WERI-Rb-1 (cell line): ENCODE measurements at regions not wholly inside any gene's neighbourhood (a gene's known extent, or its start where the extent isn't known, plus 50 kb on each side); places are given as distances from the start of the nearest gene placed in this dataset.

ENCODE experiments used
- DNase-seq: peaks from one replicate; pipeline ENCODE4 v3.0.0-alpha.2; 2020
- H3K27ac ChIP-seq: fragments of 250-450 bp; sonication (Bioruptor Pico); 2 replicates; pipeline ENCODE4 v1.5.1; 2020; ENCODE audit warnings: mild to moderate bottlenecking, moderate library complexity
- H3K27me3 ChIP-seq: fragments of 250-450 bp; sonication (Bioruptor Pico); 2 replicates; pipeline ENCODE4 v1.5.1; 2021; ENCODE audit warnings: mild to moderate bottlenecking, low read depth, moderate library complexity; ENCODE audit not compliant: insufficient read depth, severe bottlenecking
- H3K36me3 ChIP-seq: fragments of 250-450 bp; sonication (Bioruptor Pico); 2 replicates; pipeline ENCODE4 v1.5.1; 2020; ENCODE audit warnings: mild to moderate bottlenecking, moderate library complexity
- H3K4me3 ChIP-seq: 2 replicates; pipeline ENCODE4 v1.5.1; 2011; ENCODE audit warnings: low read depth, mild to moderate bottlenecking, control low read depth, low read length
- H3K9me3 ChIP-seq: fragments of 250-450 bp; sonication (Bioruptor Pico); 2 replicates; pipeline ENCODE4 v1.5.1; 2021; ENCODE audit warnings: mild to moderate bottlenecking, moderate library complexity; ENCODE audit not compliant: severe bottlenecking
- CTCF ChIP-seq: IDR thresholded peaks from 2 replicates; pipeline ENCODE4 v1.5.1; 2011; ENCODE audit warnings: low read depth, mild to moderate bottlenecking, control low read depth, inconsistent platforms, low read length

- peaks cover 40% of the 10 kb centered on the region for H3K27me3 ChIP-seq
These were observed 229.6 kb upstream of the DIAPH2 start for GRCh38 chrX:96455078-96455477.

GRCh38 chrX:96464880-96465558 is 219.6 kb upstream of the DIAPH2 start:
- no peak for TF ChIP-seq CTCF
- H3K4me3 ChIP-seq: no peak overlapping the region
- no peaks in the 10 kb centered on the region for H3K9me3 ChIP-seq
- H3K27me3 ChIP-seq: peaks cover 62% of the 10 kb centered on the region
- no peak for DNase-seq
- no peaks in the 10 kb centered on the region for H3K36me3 ChIP-seq
- H3K27ac ChIP-seq: no peak overlapping the region

More at GRCh38 chrX:96455078-96455477, 229.6 kb upstream of the DIAPH2 start:
- Histone ChIP-seq H3K4me3 (no peak overlapping the region), H3K36me3 (no peaks in the 10 kb centered on the region), H3K27ac (no peak overlapping the region), H3K9me3 (no peaks in the 10 kb centered on the region)
- DNase-seq: no peak
- TF ChIP-seq CTCF: no peak

- Histone ChIP-seq H3K36me3 (no peaks in the 10 kb centered on the region), H3K4me3 (no peak overlapping the region), H3K9me3 (no peaks in the 10 kb centered on the region), H3K27me3 (peaks cover 26% of the 10 kb centered on the region), H3K27ac (no peak overlapping the region)
- no peak for DNase-seq
- no peak for TF ChIP-seq CTCF
These were observed 210.5 kb upstream of the DIAPH2 start for GRCh38 chrX:96474029-96474740.

- H3K27ac ChIP-seq: no peak overlapping the region
- peaks cover 22% of the 10 kb centered on the region for H3K27me3 ChIP-seq
- no peak for TF ChIP-seq CTCF
- no peaks in the 10 kb centered on the region for H3K9me3 ChIP-seq
- no peaks in the 10 kb centered on the region for H3K36me3 ChIP-seq
- no peak for DNase-seq
- H3K4me3 ChIP-seq: no peak overlapping the region
These were observed 209.9 kb upstream of the DIAPH2 start for GRCh38 chrX:96474741-96475125.

GRCh38 chrX:96480081-96480480 is 204.6 kb upstream of the DIAPH2 start:
- no peaks in the 10 kb centered on the region for H3K9me3 ChIP-seq
- H3K4me3 ChIP-seq: no peak overlapping the region
- peaks cover 8% of the 10 kb centered on the region for H3K27me3 ChIP-seq
- DNase-seq: no peak
- TF ChIP-seq CTCF: no peak
- no peak overlapping the region for H3K27ac ChIP-seq
- no peaks in the 10 kb centered on the region for H3K36me3 ChIP-seq
